ENCODE measurements at regions not wholly inside any gene's neighbourhood (a gene's known extent, or its start where the extent isn't known, plus 50 kb on each side); places are given as distances from the start of the nearest gene placed in this dataset.
"Not testable (repeated sequence)": the region's sequence is repeated elsewhere in the genome, so short reads cannot be mapped to it uniquely, and the experiment has no call there.

DNA sequence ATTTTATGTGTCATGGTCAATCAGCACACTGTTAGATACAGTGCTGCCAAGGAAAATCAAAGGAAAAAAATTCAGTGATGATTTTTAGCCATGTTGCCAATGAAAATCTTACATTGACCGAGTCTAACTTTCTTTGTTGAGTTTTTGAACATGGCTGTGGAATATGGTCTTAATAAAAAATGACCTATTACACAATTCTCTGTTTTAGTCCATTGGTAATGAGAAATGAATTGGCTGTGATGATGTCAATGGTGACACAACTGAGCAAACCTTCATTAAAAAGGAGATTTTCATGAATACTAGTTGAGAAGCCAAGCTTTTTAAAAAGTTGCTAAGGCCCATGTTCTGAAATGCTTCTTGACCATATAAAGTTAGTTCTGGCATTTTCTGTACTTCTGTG lies 225.9 kb upstream of the GYPA start:
- no peak for DNase-seq (ENCODE audit: low read depth)

DNA sequence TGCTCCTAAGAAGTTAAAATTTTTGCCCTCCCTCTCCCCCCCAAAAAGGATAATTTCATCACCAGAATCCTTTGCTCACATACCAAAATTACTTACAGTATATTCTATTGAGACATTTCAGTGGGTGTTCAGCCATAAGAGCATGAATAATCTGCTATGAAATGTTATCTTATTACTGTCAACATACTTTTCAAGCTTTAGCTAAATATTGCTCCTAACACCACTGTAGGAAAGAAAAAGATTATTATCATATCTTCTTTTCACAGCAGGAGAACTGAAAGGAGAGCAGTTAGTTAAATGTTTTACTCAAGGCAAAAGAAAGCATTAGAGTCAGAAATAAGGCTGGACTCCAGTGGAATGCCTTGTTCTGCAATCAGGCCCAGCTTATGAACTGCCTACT lies 231.0 kb upstream of the GYPA start:
- no peak for DNase-seq (ENCODE audit: low read depth)

DNA sequence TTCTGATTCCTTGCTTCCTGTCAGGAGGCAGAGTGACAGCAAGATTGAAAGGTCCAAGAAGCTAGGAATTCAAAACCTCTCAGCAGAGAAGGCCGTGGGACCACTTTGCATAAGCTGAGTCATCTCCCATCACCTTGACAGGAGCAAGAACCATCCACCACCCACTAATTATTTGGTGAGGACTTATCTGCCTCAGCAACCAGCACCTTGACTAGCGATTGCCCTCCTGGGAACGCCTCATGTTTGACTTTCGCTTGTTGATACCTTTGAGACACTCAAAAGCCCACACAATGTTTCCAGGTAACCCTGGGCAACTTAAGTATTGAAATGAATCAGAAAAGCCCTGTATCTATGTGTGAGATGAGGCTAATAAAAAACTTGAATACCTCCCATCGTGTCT lies 233.5 kb upstream of the GYPA start:
- no peak for DNase-seq (ENCODE audit: low read depth)

DNA sequence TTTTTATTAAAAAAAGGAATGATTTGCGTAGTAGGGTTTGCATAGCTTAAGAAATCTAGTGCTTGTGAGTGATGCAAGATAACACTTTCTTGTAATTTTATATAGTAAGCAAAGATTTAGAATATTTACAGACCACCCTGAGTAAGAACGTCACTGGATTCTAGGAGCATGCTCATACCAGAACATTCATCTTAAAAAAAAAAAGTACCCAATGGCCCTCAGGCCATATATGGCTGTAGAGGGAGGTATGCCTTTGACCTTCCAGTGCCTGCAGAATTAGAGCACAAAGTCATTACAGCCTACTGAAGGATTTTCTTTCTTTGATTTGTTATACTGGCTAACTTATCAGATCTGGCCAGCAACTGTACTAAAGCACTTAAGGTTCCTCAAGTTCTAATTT lies 236.3 kb upstream of the GYPA start:
- DNase-seq (ENCODE audit: low read depth) = no peak

DNA sequence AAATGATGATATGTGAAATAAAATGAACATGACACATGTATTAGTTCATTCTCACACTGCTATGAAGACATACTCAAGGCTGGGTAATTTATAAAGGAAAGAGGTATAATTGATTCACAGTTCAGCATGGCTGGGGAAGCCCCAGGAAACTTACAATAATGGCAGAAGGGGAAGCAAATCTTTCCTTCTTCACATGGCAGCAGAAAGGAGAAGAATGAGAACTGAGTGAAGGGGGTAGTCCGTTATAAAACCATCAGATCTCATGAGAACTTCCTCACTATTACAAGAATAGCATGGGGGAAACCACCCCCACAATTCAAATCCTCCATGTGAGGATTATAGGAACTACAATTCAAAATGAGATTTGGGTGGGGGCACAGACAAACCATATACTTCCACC lies 243.9 kb upstream of the GYPA start:
- DNase-seq (ENCODE audit: low read depth) = no peak

DNA sequence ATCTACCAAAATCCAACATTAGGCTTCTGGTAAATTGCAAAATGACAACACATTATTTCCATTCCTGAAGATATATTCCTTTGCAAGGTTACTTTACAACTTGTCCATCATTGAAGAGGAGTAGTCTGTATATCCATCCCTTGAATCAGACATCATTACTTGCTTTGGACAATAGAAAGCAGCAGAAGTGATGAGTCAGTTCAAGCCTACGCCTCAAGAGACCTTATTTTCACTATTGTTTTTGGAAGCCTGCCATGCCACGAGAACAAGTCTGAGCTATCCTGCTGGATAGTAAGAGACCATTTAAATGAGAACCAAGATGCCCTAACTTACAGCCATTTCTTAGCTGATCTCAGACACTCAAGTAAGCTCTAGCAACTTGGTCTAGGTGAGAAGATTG lies 246.0 kb upstream of the HHIP start:
- peak; percentile 96 for DNase-seq (ENCODE audit: low read depth)

DNA sequence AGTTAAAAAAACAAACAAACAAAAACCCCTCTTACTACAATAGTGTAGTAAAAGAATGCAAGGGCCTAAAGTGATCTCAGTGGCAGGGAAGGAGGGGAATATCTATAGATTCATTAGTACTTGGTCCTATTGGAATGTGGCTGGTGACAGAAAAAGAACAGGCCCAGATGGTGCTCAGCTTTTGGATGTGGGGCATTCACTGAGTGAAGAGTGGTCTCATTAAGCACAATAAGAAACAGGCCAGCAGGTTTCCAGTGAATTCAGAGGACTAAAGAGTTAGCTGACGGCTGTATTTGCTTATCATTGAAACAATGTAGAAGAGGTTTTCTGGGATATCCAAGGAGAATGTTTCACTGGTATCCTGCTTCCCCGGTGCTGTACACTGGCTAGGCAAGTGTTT lies 243.8 kb upstream of the HHIP start:
- no peak for DNase-seq (ENCODE audit: low read depth)

DNA sequence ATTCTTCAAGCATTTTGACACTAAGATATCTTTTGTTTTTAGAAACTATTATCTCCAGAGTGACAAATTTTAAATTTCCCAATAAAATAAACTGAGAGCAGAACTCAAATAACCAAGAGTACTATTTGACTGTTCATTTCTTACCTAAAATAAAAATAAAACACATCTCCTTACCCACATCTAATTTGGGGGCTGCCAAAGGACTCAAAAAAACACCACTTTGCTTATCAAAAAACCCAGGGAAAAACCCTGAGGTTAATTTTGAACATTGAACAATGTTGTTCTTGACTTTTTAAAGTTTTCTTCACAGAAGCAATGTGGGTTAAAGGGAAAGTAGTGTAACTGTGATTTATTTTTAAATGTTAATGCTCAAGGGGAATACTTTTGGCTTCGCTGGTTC lies 243.0 kb upstream of the HHIP start:
- DNase-seq (ENCODE audit: low read depth) = no peak

DNA sequence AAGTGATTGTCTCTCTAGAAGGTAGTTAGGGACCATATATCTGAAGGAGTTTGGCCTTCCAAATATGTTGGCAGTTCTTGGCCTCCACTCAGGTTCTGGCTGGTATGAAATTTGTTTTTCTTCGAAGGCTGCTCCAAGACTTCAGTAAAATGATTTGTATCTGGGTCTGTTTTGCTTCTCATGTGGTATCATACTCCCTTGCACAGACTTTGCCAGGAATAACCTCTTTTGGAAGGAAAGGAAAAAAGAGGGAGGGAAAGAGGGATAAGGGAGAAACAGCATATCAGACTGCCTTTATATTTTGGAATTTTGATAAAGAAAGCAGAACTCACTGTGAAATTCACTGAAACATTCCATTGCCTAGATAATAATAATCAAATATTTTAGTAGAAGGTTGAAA lies 242.1 kb upstream of the HHIP start:
- no peak for DNase-seq (ENCODE audit: low read depth)

DNA sequence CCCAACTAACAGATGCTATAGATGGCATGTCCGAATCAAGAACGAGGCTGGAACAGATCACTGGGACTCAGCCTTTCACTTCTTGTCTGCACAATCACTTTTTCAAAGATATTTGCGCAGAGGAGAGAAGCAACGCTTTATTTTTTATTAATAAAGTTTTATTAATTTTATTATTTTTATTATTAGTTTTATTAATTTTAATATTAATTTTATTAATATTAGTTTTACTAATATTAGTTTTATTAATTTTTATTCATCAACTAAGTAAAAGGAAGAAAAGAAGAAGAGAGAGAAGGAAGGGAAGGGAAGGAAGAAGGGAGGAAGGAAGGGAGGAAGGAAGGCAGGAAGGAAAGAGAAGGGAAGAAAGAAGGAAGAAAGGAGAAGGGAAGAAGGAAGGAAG lies 236.4 kb upstream of the HHIP start:
- no peak for DNase-seq (ENCODE audit: low read depth)

DNA sequence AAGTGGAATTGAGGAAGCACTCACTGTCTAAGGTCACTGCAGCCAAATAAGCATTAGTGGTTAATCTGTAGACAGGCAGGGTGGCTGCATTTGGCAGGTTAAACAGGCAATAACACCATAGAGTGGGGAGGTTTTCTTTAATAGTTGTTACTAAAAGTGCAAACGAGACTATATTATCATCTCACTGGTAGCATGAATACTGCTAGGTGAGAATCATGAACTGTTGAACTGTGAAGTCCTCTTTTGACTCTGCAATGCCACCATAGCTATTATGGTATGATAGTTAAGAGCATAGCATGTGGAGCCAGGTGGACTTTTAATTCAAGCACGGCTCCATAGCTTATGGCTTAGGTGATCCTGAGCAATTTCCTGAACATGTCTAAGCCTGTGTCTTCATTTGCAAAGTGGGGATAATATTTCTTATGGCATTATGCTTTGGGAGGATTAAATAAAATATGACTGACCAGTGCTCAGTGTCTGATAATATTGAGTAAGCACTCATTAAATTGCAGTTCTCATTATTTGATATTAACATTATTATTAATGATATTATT lies 235.6 kb upstream of the HHIP start:
- no peak for DNase-seq (ENCODE audit: low read depth)

DNA sequence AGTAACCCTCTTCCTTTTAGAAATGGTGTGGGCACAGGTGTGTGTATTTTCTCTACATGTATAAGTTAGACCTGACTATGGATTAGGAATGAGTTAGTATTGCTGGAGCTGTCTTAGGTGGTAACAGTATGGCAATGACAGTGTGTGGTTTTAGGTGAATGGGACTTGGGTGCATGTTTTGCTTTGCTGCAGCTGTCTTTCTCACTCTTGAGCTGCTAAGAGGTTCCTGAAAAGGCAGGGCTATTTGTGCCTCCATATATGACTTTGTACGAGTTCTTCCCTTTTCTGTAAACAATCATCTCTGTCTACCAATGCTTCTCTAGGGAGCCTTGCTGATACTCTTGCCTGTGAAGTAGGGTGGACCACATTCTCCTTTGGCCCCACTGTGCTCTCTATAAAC lies 234.8 kb upstream of the HHIP start:
- no peak for DNase-seq (ENCODE audit: low read depth)

DNA sequence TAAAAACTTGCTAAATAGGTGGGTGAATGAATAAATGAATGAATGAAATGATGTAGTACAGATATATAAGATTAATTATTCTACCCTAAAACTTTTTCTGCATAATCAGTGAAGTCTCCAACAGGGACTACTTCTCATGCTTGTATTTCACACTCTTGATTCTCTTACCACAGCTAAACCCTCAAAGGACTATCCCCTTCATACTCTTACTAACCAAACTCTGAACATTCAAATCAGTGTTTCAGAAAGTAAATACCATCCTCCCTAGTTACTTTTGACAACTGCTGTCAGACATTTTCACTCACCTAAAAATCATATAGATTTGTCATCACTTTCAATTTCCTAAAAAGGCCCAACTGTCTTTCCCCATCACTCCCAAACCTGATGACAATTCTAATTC lies 234.3 kb upstream of the HHIP start:
- DNase-seq (ENCODE audit: low read depth) = no peak

DNA sequence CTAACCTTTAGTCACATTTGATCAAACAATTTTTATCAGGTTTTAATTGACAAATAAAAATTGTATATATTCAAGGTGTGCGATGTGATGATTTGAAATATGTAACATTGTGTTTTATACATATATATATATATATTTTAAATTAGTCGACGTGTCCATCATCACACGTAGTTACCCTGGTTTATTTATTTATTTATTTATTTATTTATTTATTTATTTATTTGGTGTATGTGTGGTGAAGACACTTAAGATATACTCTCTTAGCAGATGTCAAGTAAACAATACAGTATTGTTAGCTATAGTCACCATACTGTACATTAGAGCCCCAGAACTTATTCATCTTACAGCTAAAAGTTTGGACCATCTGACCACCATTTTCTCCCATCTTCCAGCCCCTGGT lies 224.9 kb upstream of the HHIP start:
- DNase-seq (ENCODE audit: low read depth) = no peak

DNA sequence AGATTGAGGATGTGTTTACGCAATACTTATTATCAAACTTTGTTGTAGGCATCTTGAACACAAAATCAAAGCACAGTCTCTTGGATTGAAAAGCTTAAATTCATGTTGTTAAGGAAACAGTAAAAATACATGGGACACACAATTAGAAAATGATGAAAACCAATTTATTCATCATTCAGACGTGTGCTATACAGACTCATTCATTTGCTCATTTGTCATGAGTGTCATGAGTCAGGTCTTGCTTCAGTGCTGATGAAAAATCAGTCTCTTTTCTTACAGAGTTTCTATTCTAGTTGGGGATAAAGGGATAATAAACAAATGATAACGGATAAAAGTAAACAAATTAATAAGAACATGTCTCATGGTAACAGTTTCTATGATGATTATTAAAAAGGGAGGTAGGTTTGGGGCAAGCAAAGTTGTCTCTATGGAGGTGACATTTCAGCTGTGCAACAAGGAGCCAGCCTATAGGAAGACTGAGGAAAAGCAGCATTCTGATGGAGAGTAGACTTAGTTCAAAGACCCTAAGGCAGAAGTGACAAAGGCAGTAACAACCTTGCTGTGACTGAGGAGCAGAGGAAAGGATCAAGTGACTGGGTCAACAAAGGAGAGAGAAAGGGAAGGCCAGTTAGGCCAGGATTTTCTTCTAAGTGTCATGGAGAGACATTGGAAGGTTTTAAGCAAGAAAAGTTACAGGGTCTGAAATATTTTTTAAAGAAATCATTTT lies 224.0 kb upstream of the HHIP start:
- DNase-seq (ENCODE audit: low read depth) = peak; percentile 57

DNA sequence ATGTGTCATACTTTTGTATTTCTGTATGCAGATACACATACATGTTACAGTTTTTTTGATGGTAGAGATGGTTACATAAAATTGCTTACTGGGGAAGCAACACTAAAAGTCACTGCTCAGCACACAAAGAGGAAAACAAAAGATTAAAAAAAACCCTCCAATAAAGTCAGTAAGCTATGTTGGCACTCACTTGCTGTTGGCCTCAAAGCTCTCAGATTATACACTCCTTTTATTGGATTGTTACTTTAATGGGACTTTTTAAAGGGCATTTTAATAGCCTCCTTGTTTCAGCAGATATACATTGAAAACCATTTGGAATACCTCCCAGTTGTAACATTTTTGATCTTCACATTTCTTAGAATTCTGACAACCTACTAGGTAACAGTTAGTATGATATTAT lies 222.0 kb upstream of the HHIP start:
- DNase-seq (ENCODE audit: low read depth) = no peak

DNA sequence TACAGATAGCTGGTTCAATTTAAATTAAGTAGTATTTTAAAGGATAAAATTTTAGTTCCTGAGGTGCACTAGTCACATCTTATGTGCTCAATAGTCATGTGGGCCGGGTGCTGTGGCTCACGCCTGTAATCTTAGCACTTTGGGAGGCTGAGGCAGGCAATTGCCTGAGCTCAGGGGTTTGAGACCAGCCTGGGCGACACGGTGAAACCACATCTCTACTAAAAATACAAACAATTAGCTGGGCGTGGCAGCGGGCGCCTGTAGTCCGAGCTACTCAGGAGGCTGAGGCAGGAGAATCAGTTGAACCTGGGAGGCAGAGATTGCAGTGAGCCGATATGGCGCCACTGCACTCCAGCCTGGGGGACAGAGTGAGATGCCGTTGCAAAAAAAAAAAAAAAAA lies 219.9 kb upstream of the HHIP start:
- not testable (repeated sequence) for DNase-seq (ENCODE audit: low read depth)

DNA sequence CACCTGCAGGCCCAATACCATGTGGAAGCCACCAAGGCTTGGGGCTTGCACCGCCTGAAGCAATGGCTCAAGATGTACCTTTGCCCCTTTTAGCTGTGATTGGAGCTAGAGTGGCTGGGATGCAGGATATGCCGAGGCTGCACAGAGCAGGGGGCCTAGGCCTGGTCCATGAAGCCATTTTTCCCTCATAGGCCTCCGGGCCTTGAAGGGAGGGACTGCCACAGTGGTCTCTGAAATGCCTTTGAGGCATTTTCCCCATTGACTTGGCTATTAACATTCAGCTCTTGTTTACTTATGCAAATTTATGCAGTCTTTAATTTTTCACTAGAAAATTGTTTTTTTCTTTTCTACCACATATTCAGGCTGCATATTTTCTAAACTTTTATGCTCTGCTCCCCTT lies 203.2 kb upstream of the HHIP start:
- DNase-seq (ENCODE audit: low read depth) = no peak

DNA sequence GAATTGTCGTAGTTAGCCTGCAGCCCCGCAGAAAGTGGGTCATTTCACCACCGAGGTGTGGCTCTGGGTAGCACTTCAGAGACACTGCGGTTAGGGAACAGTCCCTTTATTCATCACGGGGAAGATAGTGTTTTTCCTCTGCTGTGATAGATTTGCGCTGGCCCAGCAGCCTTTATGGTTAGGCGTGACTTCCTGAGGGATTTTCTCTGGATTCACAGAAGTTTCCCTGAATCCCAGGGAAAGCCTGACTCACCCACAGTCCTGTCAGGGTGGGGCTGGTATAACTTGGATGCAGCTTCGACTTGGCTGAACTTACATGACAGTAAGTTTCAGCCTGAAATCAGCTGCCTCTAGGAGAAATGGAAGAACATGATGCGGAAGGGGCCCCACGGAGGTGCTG lies 196.3 kb upstream of the HHIP start:
- no peak for DNase-seq (ENCODE audit: low read depth)

DNA sequence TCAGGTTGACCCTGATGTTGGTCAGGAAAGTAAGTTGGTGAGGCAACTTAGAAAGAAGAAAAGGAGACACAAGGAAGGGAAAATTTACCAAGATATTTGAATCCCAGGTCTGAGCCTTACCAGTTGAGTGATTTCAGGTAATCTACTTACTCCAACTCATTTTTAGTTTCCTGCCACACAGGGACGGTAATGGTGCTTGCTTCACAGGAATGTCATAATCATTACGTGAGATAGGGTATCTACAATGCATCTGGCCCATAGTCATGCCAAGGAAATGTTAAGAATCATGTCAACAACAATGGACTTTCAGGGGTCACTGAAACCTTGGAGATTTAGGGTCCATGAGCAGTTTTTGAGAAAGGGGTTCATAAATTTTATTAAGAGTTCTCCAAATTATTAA lies 195.4 kb upstream of the HHIP start:
- peak; percentile 53 for DNase-seq (ENCODE audit: low read depth)

DNA sequence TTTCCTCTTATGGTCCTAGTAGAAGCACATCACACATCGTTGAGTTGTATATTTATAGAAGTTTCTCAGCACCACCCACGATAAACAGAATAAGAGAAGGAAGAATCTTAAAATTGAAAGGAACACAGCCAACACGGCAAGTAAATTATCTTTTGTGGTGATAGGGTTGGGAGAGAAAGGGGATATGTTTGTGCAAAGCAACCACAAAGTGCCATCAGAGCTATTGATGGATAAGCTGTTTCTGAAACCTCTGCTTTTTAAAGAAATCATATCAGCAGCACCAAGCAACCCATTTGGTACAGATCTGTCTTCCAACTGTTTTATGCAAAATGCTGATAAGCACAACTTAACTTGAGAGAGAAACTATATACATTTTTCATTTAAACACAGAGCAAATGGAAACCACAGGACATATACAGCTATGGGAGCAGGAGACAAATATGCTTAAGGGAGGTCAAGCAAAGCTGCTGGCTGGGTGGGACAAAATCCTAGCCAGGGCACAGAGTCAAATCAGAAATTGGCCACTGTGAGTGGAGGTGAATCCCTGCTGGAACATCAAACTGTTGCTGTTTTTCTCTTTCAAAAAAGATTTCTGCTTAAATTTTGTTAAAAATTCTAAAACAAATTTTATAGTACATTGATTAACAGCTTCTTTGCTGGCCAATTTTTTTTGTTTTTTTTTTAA lies 194.0 kb upstream of the HHIP start:
- no peak for DNase-seq (ENCODE audit: low read depth)

DNA sequence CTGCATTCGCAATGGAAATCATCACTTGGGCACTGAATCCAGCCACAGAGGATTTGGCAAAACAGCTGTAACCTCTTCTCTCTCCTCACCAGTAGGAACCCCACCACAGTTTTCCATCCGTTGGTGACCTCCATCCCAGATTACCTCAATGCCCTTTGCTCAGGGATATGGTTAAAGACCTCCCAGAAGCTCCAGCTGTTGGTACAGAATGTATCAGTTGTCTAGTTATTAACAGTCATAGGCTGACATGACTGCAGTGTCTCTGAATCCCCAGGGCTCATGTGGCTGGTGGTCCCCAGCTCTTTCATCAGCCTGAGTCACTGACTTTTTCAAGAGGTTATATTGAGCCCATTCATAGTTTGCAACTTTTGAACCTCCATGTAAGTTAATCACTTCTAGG lies 189.8 kb upstream of the HHIP start:
- DNase-seq (ENCODE audit: low read depth) = no peak

DNA sequence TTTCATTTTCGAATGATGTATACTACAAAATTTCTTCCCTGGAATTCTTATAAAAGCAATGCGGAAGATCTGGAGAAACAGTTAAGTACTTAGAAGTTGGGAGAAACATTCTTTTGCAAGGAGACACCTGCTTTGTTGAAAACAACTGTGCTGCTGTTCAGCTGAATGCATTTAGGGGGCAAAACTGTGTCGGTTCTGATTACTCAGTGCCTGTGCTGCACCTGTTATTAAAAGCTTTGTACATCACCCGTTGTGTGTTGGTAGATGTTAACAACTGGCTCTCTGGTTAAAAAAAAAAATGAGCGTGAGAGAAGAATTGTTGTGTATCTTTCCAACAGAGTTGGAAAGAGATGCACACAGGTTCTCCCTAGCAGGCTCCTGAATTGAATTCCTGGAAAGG lies 184.1 kb upstream of the HHIP start:
- DNase-seq (ENCODE audit: low read depth) = no peak

DNA sequence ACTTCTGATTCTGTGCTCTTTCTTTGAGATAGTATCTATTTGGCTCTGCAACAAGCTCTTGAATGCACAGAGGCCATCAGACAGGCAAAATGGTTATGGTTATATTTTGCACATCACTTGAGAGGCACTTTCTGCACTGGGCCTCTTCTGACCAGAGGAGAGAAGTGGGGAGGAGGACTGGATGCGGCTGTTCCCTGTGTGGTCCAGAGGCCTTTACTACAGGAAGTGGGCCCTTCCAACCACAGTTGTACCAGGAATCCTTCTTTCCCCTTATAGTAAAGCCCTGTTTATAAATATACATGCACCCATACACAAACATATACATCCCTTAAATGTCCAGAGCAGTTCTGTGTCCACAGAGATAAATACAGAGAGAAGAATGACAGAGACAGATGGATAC lies 182.7 kb upstream of the HHIP start:
- DNase-seq (ENCODE audit: low read depth) = no peak

Data from renal cortical epithelial cell (primary cell).